Stimulated activated CD8-positive, alpha-beta memory T cell treated with anti-CD3 and anti-CD28 coated beads, Interleukin-4, amount 100 ng/mL, for 1 hour (primary cell): ENCODE measurements at regions not wholly inside any gene's neighbourhood (a gene's known extent, or its start where the extent isn't known, plus 50 kb on each side); places are given as distances from the start of the nearest gene placed in this dataset.
"Not testable (repeated sequence)": the region's sequence is repeated elsewhere in the genome, so short reads cannot be mapped to it uniquely, and the experiment has no call there.

Source experiments
- DNase-seq, 2 donors: peaks; one replicate each; pipeline ENCODE4 v3.0.0-alpha.2; 2020; ENCODE audit warnings: low read depth in 2 of 2, low spot score in 1 of 2

DNA sequence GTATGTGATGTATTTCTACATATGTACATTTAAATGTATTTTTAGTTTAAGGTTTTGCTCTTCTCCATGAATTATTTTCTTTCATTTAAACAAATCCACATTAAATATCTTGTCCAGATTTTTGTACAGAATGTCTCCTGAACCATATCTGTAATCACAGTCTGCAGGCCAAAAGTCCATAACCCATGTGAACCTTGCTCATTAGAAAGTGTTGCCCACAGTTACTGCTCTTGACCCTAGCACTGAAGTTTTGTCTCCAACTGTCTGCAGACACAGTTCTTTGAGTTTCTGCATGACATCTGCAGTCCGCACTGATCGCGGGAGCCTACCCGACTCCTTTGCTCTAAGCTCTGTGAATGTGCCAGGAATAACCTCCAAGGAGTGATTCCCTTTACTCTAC, 626.2 kb upstream of the SLC10A2 start:
- DNase-seq: no peak

DNA sequence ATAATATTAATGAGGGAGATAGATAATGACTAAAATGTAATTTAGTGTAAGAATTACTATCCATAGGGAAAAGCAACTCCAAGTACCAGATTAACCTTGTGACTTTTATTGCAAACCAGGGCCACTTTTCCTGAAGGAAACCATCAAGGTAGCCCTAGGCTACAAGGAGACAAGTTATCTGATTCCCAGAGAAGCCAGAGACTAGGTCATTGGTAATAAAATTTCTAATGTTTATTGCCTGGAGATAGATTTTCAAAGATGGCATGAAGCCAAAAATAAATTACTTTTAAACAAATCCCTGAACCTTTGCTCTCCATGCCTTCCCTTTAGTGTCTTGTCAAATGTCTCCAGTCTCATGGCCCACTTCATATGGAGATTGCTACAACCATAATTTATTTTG, 610.1 kb upstream of the SLC10A2 start:
- no peak for DNase-seq

DNA sequence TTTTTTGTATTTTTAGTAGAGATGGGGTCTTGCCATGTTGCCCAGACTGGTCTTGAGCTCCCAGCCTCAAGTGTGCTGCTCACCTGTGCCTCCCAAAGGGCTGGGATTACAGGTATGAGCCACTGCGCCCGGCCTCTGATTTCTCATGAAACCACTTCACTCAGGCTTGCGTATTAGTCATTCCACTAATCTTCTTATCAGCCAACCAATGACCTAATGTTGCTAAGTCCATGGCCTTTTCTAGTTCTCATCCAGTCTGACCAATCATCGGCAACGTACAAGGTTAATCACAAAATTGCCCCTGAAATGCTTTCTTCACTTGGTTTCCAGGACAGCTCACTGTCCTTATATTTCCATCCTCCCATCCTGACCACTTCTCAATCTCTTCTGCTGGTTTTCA, 605.3 kb upstream of the SLC10A2 start:
- no peak for DNase-seq

DNA sequence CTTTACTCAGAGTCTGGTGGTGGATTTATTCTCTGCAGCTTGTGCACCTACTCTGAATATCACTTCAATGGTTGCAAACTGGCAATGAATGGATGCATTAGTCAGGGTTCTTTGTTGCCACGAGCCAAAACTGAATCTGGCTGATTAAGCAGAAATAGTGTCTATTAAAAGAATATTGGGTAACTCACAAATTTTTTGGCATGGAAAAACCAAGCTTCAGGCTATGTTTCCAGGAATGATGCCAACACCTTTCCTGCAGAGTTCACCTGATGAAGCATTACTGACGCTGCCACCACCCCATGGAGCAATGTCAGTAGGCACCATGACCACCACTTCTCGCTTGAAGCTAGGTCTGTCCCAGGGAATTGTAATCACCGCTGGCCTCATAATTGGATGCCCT, 597.8 kb upstream of the SLC10A2 start:
- no peak for DNase-seq

DNA sequence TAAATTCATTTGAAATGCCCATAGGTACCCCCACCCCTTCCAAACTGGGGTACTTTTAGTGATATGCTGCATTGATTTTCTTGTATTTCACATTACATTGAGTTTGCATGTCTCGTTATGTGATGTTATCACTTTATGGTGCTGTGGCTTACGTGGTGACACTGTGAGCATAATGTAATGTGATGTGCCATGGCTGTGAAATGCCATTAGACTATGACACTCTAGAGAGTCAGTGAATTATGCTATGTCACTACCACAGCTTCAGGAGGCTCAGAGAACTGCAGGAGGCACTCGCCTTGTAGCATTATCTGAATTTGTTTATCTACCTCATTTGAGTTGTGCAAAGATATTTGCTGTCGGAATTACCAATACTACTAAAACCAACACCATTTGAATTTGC, 590.1 kb upstream of the SLC10A2 start:
- no peak for DNase-seq

DNA sequence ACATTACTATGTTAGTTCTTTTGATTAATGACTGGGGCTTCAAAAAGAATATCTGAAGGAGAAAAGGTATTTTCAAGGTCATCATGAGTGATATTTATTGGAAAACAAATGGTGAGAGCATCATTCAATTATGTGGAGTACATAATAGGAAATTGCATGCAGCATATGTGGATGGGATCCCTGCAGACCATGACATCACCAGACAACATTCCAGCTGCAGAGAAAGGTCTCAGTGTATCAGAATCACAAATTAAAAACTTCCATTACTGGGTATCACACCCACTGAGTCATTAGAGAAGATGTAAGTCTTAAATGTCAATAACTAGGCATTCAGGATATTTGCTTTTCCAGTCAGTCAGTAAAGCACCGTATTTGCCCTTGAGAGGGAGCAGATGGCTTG, 574.4 kb upstream of the SLC10A2 start:
- no peak for DNase-seq

DNA sequence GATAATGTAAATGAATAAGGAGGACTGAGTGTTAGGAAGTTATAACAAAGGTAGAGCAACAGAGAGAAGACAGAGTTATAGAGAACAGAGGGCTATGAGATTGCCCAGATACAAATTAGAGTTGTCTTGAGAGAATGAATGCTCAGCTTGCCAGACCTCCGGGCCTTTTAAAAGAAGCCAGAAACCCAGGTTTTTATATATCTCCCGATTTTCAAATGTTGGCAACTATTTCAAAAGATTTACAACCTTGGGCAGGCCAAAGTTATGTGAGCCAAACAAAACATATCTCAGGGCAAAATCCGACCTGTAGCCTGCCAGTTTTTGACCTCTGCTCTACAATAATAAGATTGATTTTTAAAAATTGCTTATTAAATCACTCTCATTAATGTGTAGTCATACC, 573.1 kb upstream of the SLC10A2 start:
- DNase-seq: no peak

DNA sequence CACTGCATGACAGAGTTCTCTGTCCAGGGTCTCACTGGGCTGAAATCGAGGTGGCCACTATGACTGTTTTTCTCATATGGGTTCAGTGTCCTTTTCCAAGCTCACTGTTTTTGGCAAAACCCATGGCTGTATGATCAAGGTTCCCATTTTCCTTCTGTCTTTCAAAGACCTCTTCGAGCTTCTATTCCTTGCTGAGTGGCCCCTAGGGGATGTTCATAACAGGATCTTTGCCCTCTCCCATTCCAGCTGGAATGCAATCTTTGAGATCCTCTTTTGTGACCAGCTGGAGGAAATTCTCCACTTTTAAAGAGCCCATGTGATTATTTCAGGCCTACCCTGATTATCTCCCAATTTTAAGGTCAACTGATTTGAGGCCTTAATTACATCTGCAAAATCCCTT, 572.5 kb upstream of the SLC10A2 start:
- no peak for DNase-seq

DNA sequence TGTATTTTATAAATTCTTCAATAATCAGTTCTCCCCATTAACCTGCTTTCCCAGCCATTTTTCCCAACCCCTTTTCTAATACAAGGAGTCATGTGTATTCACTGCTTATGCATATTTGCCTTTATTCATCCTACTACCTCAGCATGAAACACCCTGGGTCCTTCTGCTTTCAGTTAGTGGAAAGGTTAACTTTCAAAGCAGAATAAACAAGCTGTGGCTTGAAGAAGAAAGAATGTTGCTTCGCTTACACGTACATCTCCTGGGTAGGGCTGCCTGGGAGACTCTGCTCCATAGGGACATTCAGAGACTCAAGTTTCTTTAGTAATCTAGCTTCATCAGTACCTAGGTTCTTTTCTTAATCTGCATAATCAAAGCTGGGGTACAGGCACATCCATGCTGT, 567.8 kb upstream of the SLC10A2 start:
- DNase-seq: no peak

DNA sequence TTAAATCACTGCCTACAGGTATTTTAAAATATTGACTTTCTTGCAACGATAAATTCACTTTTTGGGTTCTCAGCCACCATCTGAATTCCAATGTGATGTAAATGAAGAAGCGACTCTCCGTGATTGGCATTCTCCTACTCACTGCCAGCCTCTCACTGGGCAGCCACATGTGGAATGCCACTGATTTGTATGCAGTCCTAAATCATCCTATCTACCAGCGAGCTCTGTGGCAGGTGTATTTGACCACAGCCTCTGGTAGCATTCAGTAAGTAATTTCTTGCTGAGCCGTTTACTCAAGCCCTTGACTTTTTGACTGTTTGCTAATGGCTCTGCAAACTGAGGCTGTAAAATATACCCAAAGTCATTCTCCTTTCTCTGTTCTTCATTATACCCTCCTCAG, 559.0 kb upstream of the SLC10A2 start:
- no peak for DNase-seq

DNA sequence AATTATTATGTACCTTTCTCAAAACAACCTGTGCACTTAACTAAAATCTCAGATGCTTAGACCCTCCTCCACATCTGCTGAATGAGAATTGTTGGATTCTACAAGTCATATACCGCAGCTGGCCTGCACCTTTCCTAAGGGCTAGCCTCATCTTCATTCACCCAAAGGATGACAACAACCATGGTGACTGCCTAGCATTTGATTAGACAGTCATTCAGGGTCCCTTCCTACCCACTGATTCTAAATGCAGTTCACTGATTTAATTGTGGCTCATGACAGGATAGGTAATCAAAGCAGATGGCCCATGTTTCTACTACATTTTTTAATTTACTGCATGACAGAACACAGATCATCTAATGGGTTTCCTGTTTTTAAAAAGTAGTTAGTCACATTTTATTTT, 551.9 kb upstream of the SLC10A2 start:
- no peak for DNase-seq

DNA sequence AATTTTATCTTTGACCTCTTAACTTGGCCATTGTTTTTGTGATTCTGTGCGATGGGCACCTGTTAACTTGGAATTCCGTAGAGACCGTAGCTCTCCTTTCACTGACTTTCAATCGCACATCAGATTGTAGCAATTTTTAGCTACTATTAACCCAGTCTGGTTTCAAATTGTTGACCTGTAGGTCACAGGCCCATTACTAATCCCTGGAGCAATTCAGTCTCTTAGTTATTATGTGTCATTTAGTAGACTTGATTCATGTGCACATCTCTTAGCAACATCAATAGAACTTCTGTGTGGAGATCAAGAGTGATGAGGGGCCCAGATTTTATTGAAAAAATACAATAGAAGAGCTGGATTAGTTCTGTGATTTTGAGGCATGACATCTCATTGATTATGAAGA, 549.6 kb upstream of the SLC10A2 start:
- no peak for DNase-seq

DNA sequence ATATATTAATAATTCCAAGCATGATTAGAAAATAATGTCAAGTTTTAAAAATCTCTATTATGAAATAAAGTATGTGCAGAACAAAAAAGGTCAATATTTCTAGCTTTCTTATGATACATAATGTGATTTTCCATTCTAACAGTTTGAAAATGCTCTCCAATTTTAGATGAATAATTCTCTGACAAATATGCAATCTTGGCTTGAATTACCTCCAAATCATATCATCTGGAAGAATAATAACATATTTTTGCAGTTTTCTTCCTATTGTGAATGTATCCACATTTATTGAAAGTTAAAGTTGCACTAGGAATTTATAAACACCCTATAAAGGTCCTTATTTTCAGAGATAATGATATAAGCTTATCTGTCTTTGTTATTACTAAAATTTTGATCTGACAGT, 548.5 kb upstream of the SLC10A2 start:
- DNase-seq: no peak

DNA sequence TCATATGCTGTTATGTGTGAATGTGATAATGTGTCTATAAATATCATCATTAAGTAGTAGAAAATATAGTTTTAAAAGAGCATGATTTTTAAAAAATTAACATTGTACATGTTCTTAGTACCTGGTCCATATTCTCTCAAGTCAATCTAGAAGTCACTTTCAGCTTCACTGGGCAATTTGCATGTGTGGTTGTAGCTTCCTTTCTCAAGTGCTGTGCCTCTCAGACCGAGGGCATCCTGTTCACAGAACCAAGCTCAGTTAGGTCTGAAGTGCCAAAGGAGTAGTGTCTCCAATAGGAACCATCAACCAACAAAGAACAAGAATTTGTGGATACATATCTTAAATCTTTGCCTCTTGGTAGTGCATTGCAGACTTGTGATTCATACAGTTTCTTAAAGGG, 541.8 kb upstream of the SLC10A2 start:
- DNase-seq: no peak

DNA sequence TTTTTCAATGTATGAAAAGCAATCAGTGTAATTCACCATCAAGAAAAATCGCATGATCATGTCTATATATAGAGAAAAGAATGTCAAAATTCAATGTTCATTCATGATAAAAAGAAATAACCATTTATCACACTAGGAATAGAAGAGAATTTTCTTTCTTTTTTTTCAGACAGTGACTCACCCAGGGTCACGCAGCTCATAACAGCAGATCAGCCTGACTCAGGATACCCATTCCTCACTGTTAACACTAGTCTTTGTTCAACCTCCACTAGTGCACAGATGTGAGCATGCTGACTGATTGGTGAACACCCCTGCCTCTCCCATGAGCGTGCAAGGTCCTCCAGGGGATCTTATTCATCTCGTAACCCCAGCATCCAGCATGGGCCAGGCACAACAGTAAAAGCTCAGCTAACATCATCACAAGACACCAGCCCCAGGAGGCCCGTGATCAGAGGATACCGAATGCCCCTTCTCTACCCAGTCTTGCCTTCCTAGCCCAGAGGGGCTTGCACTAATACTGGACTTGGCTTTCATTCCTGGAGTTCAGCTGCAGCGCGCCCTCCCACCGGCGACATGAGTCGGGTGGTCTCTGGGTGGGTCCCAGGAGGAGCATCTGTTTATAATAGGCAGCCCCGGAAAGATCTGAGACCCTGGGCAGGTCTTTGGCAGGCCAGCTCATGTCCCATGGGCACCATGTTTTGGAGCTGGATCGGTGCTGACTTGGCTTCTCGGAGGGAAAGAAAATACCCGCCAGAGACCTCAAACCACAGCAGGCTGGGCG, 539.5 kb upstream of the SLC10A2 start:
- DNase-seq: no peak

DNA sequence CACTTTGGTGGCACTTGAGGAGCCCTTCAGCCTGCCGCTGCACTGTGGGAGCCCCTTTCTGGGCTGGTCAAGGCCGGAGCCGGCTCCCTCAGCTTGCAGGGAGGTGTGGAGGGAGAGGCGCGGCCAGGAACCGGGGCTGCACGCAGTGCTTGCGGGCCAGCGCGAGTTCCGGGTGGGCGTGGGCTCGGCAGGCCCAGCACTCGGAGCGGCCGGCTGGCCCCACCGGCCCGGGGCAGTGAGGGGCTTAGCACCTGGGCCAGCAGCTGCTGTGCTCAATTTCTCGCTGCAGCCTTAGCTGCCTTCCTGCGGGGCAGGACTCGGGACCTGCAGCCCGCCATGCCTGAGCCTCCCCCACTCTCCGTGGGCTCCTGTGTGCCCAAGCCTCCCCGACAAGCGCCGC, 533.7 kb upstream of the SLC10A2 start:
- DNase-seq: not testable (repeated sequence)

DNA sequence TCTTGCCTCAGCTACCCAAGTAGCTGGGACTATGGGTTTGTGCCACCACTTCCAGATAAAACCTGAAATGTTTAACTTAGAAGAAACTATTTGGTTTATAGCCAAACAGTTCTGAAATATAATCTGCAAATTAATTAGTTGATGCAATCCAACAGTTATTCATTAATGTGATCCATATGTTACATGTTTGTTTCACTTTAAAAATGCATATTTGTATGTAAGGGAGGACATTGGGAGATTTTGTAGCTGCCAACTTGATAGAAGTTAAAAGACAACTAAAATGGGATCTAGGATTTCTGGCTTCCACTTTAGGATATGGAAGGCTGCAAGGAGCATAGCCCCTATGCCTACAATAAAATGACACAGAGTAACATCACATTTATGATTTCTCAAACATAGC, 532.5 kb upstream of the SLC10A2 start:
- no peak for DNase-seq

DNA sequence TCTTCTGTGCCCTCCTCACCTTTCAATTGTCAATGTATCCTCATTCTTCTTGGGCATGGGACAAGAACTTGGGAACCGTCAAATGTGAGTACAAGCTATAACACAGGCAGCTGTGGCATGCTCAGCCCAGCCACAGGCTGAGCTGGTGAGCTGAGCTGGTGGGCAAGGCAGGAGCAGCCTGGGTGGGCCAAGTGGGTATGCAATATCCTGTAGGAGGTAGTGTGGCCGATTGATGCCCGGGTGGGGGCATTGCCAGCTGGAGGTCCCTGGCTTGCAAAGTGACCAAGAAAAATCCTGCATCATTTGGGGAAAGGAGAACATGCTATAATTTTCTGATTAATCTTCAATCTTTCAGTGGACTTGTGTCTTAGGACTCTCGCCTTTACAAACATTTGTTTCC, 507.2 kb upstream of the SLC10A2 start:
- no peak for DNase-seq

DNA sequence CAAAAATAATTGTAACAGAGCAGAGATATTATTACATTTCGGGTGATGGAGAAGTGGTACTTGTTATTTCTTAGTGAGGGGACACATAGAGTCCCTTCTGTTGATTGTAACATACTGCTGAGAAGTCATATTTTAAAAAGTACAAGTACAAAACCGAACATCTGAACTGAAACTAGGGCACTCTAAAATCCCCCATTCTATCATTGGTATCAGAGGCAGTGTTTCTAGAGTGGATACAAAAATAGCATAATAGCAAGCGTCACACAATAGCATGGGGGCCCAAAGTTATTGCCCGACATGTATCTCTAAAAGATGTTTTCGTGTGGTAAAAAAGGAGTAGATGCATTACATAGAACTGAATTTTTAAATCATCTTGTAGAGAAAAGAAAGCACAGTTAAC, 502.1 kb upstream of the SLC10A2 start:
- no peak for DNase-seq

DNA sequence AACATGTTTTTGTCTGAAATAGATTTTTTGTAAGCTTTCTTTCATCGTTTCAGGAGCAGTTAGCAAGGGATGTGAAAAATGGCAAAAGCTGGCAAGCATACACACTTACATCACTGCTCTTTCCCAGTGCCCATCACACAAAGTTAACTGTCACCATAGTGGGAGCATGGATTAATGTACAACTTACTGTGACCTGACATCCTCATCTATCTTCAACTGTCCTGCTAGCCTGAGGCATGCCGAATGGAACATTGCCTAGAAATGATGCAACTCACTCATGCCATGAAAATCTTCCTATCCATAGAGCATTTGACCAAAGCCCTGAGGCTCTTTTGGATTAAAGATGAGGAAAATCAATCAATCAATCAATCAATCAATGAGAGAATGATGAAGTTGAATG, 491.7 kb upstream of the SLC10A2 start:
- DNase-seq: no peak

DNA sequence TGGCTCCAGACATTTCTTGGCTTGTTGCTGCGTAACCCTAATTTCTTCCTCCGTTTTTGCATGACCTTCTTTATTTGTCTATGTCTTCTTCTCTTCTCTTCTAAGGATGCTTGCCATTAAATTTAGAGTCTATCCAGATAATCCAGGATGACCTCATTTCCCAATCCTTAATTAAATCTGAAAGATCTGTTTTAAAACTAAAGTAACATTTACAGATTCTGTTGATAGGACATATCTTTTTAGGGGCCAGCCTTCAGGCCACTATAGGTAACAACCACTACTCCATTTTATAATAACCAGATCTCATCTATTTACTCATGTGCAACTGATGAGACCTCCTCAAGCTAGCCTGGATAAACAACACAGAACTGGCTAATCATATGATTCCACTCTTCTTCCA, 490.5 kb upstream of the SLC10A2 start:
- no peak for DNase-seq

DNA sequence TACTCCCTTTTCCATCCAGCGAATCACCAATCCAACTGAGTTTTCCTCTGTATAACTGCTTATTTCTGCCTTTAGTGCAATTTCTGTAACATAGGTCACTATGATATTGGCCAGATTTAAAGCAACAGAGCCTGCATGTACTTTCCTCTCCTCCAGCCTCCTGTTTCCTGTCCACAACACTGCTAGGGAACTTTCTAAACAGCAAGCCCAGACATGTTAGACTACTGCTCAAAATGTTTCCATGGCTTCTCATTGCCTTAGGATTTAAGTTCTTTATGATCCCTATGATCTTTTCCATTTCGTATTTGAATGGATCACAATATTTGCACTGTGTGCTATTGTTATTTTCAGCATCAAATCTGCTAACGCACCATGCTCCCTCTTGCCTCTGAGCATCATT, 481.7 kb upstream of the SLC10A2 start:
- no peak for DNase-seq

DNA sequence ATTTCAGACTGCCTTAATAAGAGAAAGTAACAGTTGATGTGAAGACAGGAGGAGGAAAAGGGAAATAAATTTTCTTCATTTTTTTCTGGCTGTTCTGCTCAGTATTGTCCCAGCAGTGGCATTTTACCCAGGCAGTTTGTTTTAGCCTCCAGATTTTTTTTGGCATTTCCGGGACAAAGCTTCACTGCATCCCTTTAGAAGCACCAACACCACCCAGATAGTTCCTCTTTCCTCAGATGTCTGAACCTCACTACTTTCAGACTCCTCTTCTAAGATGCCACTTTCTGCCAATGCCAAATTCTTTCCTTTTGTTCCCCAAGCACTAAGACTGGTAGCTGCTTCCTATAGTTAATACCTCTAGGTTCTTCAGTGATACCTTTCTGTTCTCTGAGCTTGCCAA, 480.1 kb upstream of the SLC10A2 start:
- no peak for DNase-seq

DNA sequence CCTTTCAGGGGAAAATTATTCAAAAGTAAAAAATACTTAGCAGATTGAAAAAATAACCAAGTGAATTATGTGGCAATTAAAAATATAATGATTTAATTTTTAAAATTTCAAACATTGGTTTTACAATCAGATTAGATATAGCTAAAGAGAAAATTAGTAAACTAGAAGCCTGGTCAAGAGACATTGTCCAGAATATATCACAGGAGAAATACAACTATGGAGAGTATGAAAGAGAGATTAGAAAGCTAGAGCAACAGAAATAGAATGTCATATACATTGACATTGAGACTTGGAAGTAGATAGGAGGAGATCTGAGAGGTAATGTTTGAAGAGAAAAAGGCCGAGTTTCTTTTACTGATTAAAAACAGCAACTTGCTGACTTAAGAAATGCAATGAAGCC, 476.4 kb upstream of the SLC10A2 start:
- DNase-seq: no peak
